SK-N-SH (cell line): ENCODE measurements at regions not wholly inside any gene's neighbourhood (a gene's known extent, or its start where the extent isn't known, plus 50 kb on each side); places are given as distances from the start of the nearest gene placed in this dataset.

Experiments
- CTCF ChIA-PET: fragments of 300-600, 350-600 bp; formaldehyde crosslinking; extraction: SDS; loops from one replicate; lab custom pipeline; 2021; lab: Yijun Ruan, JAX
- POLR2A ChIA-PET: fragments of 350-600 bp; sonication (Branson Sonifier 250); formaldehyde crosslinking; extraction: SDS; loops from one replicate; lab custom pipeline; 2020; ENCODE audit warnings: antibody characterized with exemption, inconsistent platforms; lab: Yijun Ruan, JAX
- DNase-seq: peaks from one replicate; pipeline ENCODE4 v3.0.0; 2012
- H2AFZ ChIP-seq: fragments of 200-600 bp; sonication (generic); 2 replicates; pipeline ENCODE4 v1.8.1; 2016; ENCODE audit warnings: antibody characterized with exemption, mild to moderate bottlenecking, low read depth
- H3F3A ChIP-seq: fragments of 200-600 bp; sonication (generic); replicated peaks from 2 replicates; pipeline ENCODE3; 2016; ENCODE audit warnings: antibody characterized with exemption, mild to moderate bottlenecking; ENCODE audit not compliant: insufficient read depth
- H3K27ac ChIP-seq, 2 experiments: fragments of 200-500 bp in 1 of 2; fragments of 200-600 bp in 1 of 2; sonication (Bioruptor generic) in 1 of 2; sonication (generic), shearing (Covaris generic) in 1 of 2; 2 replicates each; pipeline versions ENCODE4 v1.5.1 to v1.6.1; 2014 to 2016; ENCODE audit warnings: low read depth in 2 of 2, inconsistent platforms in 1 of 2, low read length in 1 of 2, mild to moderate bottlenecking in 1 of 2, mixed read lengths in 1 of 2
- H3K27me3 ChIP-seq: fragments of 200-600 bp; sonication (generic), shearing (Covaris generic); 2 replicates; pipeline ENCODE4 v1.6.1; 2016; ENCODE audit warnings: mixed run types; ENCODE audit not compliant: insufficient read depth
- H3K36me3 ChIP-seq, 2 experiments: fragments of 200-500 bp in 1 of 2; fragments of 200-600 bp in 1 of 2; sonication (Bioruptor generic) in 1 of 2; sonication (generic) in 1 of 2; replicated peaks in 1 of 2; 2 replicates each; pipeline versions ENCODE3 to v1.5.1; 2014 to 2016; ENCODE audit warnings: low read length in 1 of 2, mild to moderate bottlenecking in 1 of 2; ENCODE audit not compliant: insufficient read depth in 2 of 2, control insufficient read depth in 1 of 2
- H3K4me1 ChIP-seq, 2 experiments: fragments of 200-500 bp in 1 of 2; fragments of 200-600 bp in 1 of 2; sonication (Bioruptor generic) in 1 of 2; sonication (generic), shearing (Covaris generic) in 1 of 2; 2 replicates each; pipeline versions ENCODE4 v1.5.1 to v1.6.1; 2014 to 2016; ENCODE audit warnings: low read depth in 1 of 2, low read length in 1 of 2, mixed run types in 1 of 2; ENCODE audit not compliant: insufficient read depth in 2 of 2, control insufficient read depth in 1 of 2
- H3K4me2 ChIP-seq: fragments of 200-600 bp; sonication (generic), shearing (Covaris generic); 2 replicates; pipeline ENCODE4 v1.6.1; 2017; ENCODE audit warnings: mixed run types
- H3K4me3 ChIP-seq, 2 experiments: fragments of 200-500 bp in 1 of 2; fragments of 200-600 bp in 1 of 2; sonication (Bioruptor generic) in 1 of 2; sonication (generic), shearing (Covaris generic) in 1 of 2; 2 replicates each; pipeline versions ENCODE4 v1.5.1 to v1.8.1; 2014 to 2016; ENCODE audit warnings: low read depth in 2 of 2, inconsistent platforms in 1 of 2, low read length in 1 of 2, mild to moderate bottlenecking in 1 of 2, mixed read lengths in 1 of 2, moderate library complexity in 1 of 2
- H3K79me2 ChIP-seq: fragments of 200-600 bp; sonication (generic); 2 replicates; pipeline ENCODE4 v1.8.1; 2017; ENCODE audit warnings: mild to moderate bottlenecking; ENCODE audit not compliant: insufficient read depth
- H3K9ac ChIP-seq: fragments of 200-600 bp; sonication (generic); 2 replicates; pipeline ENCODE4 v1.6.1; 2017; ENCODE audit warnings: mixed run types
- H3K9me2 ChIP-seq: fragments of 200-600 bp; sonication (generic); 2 replicates; pipeline ENCODE4 v1.6.1; 2017; ENCODE audit warnings: mixed run types
- H3K9me3 ChIP-seq: fragments of 200-600 bp; sonication (generic); 2 replicates; pipeline ENCODE4 v1.6.1; 2017; ENCODE audit warnings: mixed run types, mild to moderate bottlenecking, moderate library complexity
- H4K20me1 ChIP-seq: fragments of 200-600 bp; sonication (generic); 2 replicates; pipeline ENCODE4 v1.6.1; 2017; ENCODE audit warnings: mild to moderate bottlenecking, mixed run types; ENCODE audit not compliant: insufficient read depth
- CHD2 ChIP-seq: fragments of 150-350 bp; IDR thresholded peaks from 2 replicates; pipeline ENCODE4 v1.6.1; 2018; ENCODE audit warnings: low read length; ENCODE audit not compliant: partially characterized antibody
- EP300 ChIP-seq, 2 experiments: IDR thresholded peaks; 2 replicates each; pipeline versions ENCODE4 v1.4.0 to v1.6.1; 2012; ENCODE audit warnings: borderline replicate concordance in 1 of 2, low read depth in 1 of 2, low read length in 1 of 2
- FOXJ3 ChIP-seq: sonication (generic); formaldehyde crosslinking; IDR thresholded peaks from 2 replicates; pipeline ENCODE4 v1.5.1; 2020; ENCODE audit warnings: mild to moderate bottlenecking, missing genetic modification reagents
- FOXM1 ChIP-seq: IDR thresholded peaks from 2 replicates; pipeline ENCODE4 v1.4.0; 2012; ENCODE audit warnings: low read depth, mild to moderate bottlenecking
- MEF2A ChIP-seq: IDR thresholded peaks from 2 replicates; pipeline ENCODE4 v1.4.0; 2012; ENCODE audit warnings: low read depth, borderline replicate concordance
- RAD21 ChIP-seq: IDR thresholded peaks from 2 replicates; pipeline ENCODE4 v1.6.1; 2012; ENCODE audit warnings: mild to moderate bottlenecking, low read length
- RCOR1 ChIP-seq: fragments of 150-350 bp; IDR thresholded peaks from 2 replicates; pipeline ENCODE4 v1.6.1; 2017; ENCODE audit warnings: antibody characterized with exemption, low read length
- RFX5 ChIP-seq: IDR thresholded peaks from 2 replicates; pipeline ENCODE4 v1.6.1; 2012; ENCODE audit warnings: mild to moderate bottlenecking, improper control_type of control experiment, low read length
- SIN3A ChIP-seq: IDR thresholded peaks from 2 replicates; pipeline ENCODE4 v1.6.1; 2012; ENCODE audit warnings: low read depth, mild to moderate bottlenecking, low read length, moderate library complexity, borderline replicate concordance
- TAF1 ChIP-seq: IDR thresholded peaks from 2 replicates; pipeline ENCODE4 v1.6.1; 2012; ENCODE audit warnings: low read depth, mild to moderate bottlenecking, low read length, moderate library complexity, borderline replicate concordance
- YY1 ChIP-seq: IDR thresholded peaks from 2 replicates; pipeline ENCODE4 v1.4.0; 2012; ENCODE audit warnings: low read depth, mild to moderate bottlenecking
- WGBS: methylation state at CpG from one replicate; pipeline ENCODE4 v1.1.6; 2017; ENCODE audit warnings: low lambda C conversion rate; 5-methylcytosine and 5-hydroxymethylcytosine counted together
- TF ChIP-seq, protein P1 (sequence below): fragments of 150-350 bp; IDR thresholded peaks from 2 replicates; pipeline ENCODE4 v1.6.1; 2016; ENCODE audit warnings: mild to moderate bottlenecking, low read depth, low read length
- TF ChIP-seq, protein P2 (sequence below): fragments of 150-350 bp; IDR thresholded peaks from 2 replicates; pipeline ENCODE4 v1.6.1; 2017; ENCODE audit warnings: antibody characterized with exemption, low read length, low read depth, borderline replicate concordance
- TF ChIP-seq, protein P3 (sequence below): IDR thresholded peaks from 2 replicates; pipeline ENCODE4; 2012
- TF ChIP-seq, protein P4 (sequence below): IDR thresholded peaks from 2 replicates; pipeline ENCODE4 v1.6.1; 2012; ENCODE audit warnings: mild to moderate bottlenecking, low read depth, low read length, moderate library complexity
- TF ChIP-seq, protein P5 (sequence below): IDR thresholded peaks from 2 replicates; pipeline ENCODE4 v1.4.0; 2012; ENCODE audit warnings: low read depth, borderline replicate concordance
- TF ChIP-seq, protein P6 (sequence below): fragments of 200-600 bp; sonication (generic); IDR thresholded peaks from 2 replicates; pipeline ENCODE4 v1.6.1; 2017; ENCODE audit warnings: antibody characterized with exemption, mild to moderate bottlenecking, moderate library complexity
- TF ChIP-seq, protein P7 (sequence below): IDR thresholded peaks from 2 replicates; pipeline ENCODE4 v1.4.0; 2012; ENCODE audit warnings: low read depth

DNA sequence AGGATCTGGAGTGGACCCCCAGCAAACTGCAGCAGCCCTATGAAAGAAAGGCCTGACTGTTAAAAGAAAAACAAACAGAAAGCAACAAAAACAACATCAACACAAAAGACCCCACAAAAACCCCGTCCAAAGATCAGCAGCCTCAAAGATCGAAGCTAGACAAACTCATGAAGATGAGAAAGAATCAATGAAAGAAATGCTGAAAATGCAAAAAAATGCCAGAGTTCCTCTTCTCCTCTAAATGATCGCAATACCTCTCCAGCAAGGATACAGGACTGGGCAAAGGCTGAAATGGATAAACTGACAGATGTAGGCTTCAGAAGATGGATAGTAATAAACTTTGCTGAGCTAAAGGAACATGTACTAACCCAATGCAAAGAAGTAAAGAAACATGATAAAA lies 526.3 kb upstream of the DAB2 start:
- Histone ChIP-seq H3K27me3 (no peaks in the 10 kb centered on the region), H3K9ac (no peak overlapping the region), H4K20me1 (no peaks in the 10 kb centered on the region), H3F3A (no peaks in the 10 kb centered on the region), H3K9me2 (no peaks in the 10 kb centered on the region), H3K36me3 (no peaks in the 10 kb centered on the region), H2AFZ (no peak overlapping the region), H3K27ac (no peak overlapping the region), H3K4me3 (no peak overlapping the region), H3K79me2 (no peaks in the 10 kb centered on the region), H3K9me3 (no peaks in the 10 kb centered on the region), H3K4me2 (no peak overlapping the region), H3K4me1 (no peaks in the 10 kb centered on the region)
- 29% methylated on average over 3 of the region's 3 CpGs for WGBS
- TF ChIP-seq TAF1 (no peak), RCOR1 (no peak), RAD21 (no peak), FOXM1 (no peak), FOXJ3 (no peak), CHD2 (no peak), MEF2A (no peak), RFX5 (no peak), EP300 (IDR thresholded peaks at IDR 0.05; ENCODE audit: borderline replicate concordance in 1 of 2, low read depth in 1 of 2, low read length in 1 of 2) (no peak), YY1 (no peak), SIN3A (no peak)
- TF ChIP-seq, protein P1, sequence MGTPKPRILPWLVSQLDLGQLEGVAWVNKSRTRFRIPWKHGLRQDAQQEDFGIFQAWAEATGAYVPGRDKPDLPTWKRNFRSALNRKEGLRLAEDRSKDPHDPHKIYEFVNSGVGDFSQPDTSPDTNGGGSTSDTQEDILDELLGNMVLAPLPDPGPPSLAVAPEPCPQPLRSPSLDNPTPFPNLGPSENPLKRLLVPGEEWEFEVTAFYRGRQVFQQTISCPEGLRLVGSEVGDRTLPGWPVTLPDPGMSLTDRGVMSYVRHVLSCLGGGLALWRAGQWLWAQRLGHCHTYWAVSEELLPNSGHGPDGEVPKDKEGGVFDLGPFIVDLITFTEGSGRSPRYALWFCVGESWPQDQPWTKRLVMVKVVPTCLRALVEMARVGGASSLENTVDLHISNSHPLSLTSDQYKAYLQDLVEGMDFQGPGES: no peak
- TF ChIP-seq, protein P2, sequence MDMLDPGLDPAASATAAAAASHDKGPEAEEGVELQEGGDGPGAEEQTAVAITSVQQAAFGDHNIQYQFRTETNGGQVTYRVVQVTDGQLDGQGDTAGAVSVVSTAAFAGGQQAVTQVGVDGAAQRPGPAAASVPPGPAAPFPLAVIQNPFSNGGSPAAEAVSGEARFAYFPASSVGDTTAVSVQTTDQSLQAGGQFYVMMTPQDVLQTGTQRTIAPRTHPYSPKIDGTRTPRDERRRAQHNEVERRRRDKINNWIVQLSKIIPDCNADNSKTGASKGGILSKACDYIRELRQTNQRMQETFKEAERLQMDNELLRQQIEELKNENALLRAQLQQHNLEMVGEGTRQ: no peak
- TF ChIP-seq, protein P3, sequence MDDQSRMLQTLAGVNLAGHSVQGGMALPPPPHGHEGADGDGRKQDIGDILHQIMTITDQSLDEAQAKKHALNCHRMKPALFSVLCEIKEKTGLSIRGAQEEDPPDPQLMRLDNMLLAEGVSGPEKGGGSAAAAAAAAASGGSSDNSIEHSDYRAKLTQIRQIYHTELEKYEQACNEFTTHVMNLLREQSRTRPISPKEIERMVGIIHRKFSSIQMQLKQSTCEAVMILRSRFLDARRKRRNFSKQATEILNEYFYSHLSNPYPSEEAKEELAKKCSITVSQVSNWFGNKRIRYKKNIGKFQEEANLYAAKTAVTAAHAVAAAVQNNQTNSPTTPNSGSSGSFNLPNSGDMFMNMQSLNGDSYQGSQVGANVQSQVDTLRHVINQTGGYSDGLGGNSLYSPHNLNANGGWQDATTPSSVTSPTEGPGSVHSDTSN: no peak
- TF ChIP-seq, protein P4, sequence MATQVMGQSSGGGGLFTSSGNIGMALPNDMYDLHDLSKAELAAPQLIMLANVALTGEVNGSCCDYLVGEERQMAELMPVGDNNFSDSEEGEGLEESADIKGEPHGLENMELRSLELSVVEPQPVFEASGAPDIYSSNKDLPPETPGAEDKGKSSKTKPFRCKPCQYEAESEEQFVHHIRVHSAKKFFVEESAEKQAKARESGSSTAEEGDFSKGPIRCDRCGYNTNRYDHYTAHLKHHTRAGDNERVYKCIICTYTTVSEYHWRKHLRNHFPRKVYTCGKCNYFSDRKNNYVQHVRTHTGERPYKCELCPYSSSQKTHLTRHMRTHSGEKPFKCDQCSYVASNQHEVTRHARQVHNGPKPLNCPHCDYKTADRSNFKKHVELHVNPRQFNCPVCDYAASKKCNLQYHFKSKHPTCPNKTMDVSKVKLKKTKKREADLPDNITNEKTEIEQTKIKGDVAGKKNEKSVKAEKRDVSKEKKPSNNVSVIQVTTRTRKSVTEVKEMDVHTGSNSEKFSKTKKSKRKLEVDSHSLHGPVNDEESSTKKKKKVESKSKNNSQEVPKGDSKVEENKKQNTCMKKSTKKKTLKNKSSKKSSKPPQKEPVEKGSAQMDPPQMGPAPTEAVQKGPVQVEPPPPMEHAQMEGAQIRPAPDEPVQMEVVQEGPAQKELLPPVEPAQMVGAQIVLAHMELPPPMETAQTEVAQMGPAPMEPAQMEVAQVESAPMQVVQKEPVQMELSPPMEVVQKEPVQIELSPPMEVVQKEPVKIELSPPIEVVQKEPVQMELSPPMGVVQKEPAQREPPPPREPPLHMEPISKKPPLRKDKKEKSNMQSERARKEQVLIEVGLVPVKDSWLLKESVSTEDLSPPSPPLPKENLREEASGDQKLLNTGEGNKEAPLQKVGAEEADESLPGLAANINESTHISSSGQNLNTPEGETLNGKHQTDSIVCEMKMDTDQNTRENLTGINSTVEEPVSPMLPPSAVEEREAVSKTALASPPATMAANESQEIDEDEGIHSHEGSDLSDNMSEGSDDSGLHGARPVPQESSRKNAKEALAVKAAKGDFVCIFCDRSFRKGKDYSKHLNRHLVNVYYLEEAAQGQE: no peak
- TF ChIP-seq, protein P5, sequence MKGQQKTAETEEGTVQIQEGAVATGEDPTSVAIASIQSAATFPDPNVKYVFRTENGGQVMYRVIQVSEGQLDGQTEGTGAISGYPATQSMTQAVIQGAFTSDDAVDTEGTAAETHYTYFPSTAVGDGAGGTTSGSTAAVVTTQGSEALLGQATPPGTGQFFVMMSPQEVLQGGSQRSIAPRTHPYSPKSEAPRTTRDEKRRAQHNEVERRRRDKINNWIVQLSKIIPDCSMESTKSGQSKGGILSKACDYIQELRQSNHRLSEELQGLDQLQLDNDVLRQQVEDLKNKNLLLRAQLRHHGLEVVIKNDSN: no peak
- TF ChIP-seq, protein P6, sequence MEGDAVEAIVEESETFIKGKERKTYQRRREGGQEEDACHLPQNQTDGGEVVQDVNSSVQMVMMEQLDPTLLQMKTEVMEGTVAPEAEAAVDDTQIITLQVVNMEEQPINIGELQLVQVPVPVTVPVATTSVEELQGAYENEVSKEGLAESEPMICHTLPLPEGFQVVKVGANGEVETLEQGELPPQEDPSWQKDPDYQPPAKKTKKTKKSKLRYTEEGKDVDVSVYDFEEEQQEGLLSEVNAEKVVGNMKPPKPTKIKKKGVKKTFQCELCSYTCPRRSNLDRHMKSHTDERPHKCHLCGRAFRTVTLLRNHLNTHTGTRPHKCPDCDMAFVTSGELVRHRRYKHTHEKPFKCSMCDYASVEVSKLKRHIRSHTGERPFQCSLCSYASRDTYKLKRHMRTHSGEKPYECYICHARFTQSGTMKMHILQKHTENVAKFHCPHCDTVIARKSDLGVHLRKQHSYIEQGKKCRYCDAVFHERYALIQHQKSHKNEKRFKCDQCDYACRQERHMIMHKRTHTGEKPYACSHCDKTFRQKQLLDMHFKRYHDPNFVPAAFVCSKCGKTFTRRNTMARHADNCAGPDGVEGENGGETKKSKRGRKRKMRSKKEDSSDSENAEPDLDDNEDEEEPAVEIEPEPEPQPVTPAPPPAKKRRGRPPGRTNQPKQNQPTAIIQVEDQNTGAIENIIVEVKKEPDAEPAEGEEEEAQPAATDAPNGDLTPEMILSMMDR: no peak
- TF ChIP-seq, protein P7, sequence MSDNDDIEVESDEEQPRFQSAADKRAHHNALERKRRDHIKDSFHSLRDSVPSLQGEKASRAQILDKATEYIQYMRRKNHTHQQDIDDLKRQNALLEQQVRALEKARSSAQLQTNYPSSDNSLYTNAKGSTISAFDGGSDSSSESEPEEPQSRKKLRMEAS: no peak
- ChIA-PET POLR2A (no interaction called here), CTCF (no interaction called here)
- DNase-seq: no peak
